ENCODE measurements at regions not wholly inside any gene's neighbourhood (a gene's known extent, or its start where the extent isn't known, plus 50 kb on each side); places are given as distances from the start of the nearest gene placed in this dataset.

DNA sequence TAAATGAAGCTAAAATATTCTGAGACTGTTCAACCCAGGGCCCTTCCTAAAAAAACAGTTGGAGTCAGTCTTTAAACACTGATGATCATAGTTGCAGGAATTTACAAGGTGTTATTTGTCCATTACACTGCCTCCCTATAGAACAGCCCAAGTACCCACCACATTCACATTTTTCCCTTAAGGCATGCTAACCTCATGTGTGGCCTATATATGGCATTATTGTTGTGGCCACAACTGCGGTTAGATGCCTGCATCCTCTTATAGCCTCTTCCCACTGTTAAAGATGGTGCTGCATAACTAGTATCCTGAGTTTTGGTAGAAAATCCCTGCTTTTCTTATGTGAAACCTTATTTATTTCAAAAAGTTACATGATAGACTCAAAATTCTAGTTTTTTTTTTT, 287.9 kb upstream of the SEMA3A start:
- DNase-seq (ENCODE audit: low spot score) = no peak

DNA sequence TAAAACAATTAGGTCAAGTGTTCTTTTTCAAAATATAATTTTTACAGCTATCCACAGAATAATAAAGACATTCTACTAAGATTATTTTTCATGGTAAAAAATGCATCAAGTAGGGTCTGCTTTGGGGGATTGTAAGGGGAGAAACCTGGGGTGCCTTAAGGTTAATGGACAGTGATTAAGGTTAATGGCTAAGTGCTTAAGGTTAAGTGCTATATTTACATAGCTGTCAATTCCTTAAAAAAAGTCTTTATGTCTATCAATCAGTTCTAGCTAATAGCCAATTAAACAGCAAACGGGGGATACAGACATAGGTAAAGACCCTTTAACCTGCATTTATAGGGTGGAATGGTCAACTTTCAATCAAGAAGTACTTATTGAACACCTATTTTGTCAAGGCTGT, 284.5 kb upstream of the SEMA3A start:
- DNase-seq (ENCODE audit: low spot score) = no peak

DNA sequence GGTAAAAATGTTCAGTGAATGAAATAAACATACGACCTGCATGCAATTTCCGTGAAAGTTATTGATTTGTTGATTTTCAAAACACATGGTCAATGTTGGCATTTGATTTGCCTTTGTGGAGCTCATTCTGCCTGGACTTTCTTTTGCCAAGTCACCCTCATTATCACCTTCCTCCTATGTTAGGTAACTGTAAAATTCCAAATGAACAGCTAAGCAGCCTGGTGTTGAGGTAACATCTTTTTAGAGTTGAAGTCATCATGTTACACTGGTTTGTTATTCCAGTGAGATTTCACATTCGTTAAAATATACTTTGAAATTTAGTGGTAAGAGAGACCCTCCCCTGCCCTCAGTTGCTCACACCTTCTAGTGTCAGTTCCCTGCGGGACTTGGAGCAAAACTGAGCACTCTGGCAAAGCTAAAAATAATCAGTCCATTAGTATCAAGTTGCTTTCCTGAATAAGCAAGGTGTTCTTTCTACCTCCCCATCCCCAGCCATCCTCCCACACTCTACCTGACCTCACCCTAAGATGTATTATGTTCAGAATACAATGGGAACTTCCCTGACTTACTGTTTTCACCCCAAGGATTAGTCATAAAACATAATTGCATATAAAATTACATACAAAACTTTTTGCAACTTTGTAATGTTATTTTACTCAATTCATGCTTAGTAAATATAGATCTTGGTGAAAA, 283.3 kb upstream of the SEMA3A start:
- no peak for DNase-seq (ENCODE audit: low spot score)

DNA sequence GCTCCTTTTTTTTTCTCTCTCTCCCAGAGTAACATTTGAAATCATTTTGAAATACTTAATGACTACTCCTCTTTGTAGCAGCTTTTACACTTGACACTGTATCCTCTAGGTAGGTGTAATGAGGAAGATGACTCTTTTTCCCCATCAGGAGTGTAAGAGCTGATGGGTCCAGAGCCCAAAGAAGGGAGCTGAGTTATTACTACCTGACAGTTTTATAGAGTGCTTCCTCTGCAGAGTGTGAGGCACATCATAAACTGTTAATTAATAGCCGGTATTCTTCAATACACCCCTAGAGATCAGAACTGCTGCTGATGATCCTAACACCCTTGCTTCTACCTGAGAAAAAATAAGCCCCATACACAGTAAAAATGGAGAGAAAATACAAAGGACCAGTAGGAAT, 279.8 kb upstream of the SEMA3A start:
- DNase-seq (ENCODE audit: low spot score) = no peak

DNA sequence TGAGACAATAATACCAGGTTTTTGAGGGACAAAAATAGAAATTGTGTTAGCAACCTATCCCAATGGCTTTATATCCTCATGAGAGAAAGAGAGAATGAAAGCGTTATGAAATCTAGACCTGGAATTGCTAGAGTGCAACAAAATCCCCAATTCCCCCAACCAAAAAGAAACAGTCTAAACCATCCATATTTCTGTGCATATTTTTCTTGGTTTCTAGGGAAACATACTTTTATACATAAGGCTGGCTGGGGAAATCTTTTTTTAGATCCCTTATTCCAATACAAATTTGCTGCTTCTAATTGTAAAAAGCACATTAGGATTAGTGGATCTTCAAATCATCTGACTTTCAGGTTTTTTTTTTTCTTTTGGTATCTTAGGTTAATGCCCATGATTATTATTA, 277.0 kb upstream of the SEMA3A start:
- no peak for DNase-seq (ENCODE audit: low spot score)

DNA sequence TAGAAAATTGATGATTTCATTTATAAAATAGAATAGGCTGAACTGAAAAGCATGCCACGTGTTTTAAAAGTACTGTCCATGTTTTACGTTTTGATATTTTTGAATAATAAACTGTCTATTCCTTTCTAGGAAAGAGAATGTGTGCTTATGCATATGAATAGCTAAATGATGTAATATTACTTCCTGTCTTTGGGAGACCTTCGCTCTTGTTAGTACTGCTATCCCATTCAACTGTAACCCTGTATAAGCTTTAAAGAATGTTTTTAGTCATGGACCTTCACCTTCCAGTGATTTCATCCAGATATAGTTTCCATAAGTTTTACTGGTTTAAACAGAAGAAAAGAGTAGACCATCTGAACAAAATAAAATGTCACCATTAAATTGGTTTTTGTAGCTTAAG, 274.4 kb upstream of the SEMA3A start:
- no peak for DNase-seq (ENCODE audit: low spot score)

DNA sequence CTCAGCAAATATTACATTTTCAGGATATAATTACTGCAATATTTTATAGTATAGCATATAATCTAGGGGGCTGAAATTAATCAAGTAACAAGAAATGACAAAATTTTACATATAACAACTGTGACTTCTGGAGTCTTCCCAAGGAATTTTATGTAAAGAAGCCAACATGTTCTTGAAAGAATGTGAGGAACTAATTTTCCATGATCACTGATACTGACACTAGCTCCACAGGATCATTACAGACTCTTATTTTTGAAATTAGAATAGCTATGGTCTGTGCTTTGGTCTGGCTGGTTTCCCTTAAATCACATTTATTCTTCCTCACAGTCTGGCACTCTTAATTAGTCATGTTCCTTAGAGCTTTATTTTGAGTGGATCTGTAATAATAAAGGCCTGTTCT, 267.7 kb upstream of the SEMA3A start:
- no peak for DNase-seq (ENCODE audit: low spot score)

DNA sequence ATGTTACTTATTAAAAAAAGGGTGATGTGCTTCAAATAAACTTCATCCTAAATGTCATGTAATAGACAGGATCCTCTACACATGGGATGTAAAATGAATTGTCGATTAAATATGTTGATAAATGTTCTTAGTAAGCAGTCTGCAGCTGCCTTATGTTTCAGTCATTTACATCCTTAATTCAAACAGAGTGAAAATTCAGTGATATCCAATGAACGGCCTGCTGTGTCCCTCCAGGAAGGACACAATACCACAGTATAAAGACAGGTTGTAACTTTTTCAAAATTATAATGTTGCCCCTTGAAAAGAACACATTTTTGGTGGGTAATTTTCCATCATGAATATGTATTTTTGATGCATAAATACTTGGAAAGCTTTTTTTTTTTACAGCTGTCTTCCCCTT, 266.5 kb upstream of the SEMA3A start:
- no peak for DNase-seq (ENCODE audit: low spot score)

DNA sequence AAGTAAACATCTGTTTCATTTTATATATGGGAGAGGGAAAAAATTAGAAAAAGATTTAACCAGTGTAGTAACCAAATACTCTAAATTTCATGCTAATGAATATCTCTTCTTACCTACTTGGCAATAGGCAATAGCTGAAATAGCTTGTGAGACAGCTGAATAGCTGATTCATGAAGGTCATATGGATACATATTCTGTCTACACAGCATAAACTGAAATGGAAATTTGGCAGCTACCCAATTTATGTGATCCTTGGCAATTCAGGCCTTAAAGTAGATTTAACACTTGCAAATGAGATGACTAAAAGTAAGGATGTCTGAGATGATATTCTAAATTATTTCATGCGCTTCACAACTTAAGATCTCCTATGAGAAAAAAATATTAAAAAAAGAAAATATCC, 261.2 kb upstream of the SEMA3A start:
- no peak for DNase-seq (ENCODE audit: low spot score)

DNA sequence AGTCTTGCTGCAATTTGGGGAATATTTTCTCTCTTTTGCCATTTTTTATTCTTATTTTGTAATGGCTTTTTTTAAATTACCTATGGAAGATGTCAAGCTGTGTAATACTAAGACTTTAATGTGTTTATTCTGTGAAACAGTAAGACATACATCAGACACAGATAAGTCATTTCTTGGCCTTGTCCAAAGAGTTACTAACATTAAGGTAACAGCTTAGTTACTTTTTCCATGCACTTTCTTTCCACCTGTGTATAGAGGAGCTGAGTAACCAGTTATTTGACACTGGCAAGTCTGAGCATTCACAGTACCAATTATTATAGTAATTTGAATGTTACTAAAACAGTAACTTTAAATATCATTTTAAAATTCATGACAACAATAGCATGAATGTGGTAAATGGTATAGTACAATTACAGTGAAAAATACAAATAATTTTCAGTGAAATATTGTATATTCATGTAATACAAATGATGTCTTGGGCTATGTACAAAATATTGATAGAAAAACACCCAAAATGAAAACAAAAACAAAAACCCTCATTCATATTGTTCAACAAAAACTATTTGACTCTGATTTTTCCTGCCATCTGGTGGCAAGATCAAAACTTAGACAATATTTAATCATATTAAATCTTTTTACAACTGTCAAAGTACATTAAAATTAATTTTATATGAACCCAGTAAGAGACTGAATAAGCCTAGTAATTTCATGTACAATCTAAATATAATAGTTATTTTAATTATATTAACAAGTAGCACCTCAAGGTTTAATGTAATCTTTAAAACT, 259.8 kb upstream of the SEMA3A start:
- DNase-seq (ENCODE audit: low spot score) = no peak

DNA sequence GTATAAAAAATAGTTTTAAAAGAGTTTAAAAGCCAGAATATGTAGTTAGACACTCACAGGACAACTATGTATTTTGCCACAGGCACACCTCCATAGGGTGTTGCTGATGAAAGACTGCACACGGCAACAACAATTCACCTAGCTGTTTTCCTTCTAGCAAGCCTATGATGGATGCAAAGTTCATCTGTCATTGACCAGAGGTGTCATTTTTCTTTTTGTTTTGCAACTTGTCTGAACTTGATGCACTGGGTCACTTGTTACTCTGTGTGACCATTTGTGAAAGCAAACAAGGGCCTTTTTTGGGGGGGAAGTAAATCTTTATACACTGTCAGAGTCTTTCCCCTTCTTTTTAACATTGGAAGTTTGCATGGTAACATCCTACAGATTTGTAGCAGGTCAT, 258.0 kb upstream of the SEMA3A start:
- DNase-seq (ENCODE audit: low spot score) = no peak

DNA sequence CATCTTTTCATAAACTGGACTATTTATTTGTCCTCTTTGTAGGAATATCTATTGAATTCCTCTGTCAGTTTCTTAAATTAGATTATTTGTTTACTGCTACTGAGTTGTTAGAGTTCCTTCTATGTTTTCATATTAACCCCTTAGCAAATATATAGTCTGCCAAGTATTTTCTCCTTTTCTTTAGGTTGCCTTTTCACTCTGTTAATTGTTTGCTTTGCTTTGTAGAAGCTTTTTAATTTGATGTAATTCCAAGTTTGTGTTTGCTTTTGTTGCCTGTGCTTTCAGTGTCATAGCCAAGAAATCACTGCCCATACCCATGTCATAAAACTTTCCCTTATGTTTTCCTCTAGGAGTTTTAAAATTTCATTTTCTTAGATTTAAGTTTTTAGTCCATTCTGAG, 256.2 kb upstream of the SEMA3A start:
- DNase-seq (ENCODE audit: low spot score) = no peak

DNA sequence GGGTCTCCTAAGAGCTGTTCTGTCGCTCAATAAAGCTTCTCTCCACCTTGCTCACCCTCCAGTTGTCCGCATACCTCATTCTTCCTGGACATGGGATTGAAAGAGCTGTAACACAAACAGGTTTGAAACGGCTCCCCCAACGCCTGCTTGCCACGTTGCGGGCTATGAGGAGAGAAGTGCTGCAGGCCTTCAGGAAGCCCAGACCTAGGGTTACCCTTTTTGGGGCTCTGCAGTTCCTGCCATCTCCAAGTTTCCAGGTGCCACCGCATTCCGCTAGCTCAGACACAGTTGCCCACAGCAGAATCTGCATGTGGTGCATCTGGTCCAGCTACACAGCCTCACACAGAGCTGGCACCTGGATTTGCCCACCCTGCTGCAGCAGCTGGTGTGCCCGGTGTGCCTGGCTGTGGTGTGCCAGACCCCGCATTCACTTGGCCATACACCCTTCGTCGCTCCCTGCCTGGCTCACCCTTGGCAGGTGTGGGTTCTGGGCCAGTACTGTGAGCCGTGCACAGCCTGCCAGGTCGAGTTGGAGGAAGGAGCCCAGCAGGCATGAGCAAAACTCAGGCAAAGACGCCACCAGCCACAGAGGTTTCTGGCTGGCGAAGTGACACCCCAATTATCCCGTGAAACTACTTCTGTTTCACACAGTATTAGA, 253.2 kb upstream of the SEMA3A start:
- DNase-seq (ENCODE audit: low spot score) = no peak

DNA sequence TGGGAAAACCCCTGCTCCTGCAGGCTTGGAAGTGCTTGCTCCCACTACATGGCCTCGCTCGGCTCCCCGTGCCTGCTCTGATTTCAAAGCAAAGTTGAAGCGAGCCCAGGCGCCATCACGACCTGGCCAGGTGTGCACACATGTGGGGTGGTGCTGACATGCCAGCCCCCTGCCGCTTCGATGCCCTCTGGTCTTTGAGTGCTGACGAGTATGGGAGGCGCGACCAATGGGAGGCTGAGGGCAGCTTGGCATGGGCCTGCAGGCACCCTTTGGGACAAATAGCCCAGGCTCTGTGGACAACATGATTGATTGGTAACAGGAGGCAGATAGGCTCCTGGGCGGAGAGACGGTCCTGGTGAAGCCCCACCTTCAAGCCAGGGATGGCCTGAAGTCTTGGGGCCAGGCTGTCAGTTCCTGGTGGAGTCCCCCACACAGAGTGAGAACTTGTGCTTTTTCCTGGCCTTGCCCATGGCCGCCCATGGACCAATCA, 252.4 kb upstream of the SEMA3A start:
- no peak for DNase-seq (ENCODE audit: low spot score)

DNA sequence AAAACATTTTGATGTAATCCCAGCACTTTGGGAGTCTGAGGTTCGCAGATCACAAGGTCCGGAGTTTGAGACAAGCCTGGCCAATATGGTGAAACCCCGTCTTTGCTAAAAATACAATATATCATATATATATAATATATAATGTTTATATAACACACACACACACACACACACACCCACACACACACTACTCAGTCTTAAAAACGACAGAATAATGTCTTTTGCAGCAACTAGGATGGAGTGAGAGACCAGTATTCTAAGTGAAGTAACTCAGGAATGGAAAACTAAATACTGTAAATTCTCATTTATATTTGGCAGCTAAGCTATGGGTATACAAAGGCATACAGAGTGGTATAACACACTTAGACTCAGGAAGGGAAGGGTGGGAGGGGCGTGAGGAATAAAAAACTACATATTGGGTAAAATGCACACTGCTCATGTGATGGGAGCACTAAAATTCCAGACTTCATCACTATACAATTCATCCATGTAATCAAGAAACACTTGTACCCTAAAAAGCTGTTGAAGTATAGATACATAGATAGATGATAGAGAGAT, 231.2 kb upstream of the SEMA3A start:
- DNase-seq (ENCODE audit: low spot score) = no peak

DNA sequence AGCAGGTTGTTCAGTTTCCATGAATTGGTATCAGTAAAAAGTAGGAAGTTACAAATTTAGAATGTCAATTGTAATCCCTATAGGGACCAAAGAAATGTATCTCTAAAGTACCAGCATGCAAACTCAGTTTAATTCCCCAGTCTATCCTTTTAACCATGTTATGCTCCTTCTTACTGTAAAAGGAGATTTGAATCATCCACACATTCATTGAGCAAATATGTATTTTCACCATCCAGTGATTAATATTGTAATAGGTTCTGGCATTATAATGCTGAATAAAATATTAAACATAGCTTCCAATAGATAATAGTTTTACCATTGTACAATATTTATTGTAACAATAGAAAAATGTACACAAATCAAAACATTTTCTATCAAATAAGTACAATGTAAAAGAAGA, 228.2 kb upstream of the SEMA3A start:
- DNase-seq (ENCODE audit: low spot score) = no peak

DNA sequence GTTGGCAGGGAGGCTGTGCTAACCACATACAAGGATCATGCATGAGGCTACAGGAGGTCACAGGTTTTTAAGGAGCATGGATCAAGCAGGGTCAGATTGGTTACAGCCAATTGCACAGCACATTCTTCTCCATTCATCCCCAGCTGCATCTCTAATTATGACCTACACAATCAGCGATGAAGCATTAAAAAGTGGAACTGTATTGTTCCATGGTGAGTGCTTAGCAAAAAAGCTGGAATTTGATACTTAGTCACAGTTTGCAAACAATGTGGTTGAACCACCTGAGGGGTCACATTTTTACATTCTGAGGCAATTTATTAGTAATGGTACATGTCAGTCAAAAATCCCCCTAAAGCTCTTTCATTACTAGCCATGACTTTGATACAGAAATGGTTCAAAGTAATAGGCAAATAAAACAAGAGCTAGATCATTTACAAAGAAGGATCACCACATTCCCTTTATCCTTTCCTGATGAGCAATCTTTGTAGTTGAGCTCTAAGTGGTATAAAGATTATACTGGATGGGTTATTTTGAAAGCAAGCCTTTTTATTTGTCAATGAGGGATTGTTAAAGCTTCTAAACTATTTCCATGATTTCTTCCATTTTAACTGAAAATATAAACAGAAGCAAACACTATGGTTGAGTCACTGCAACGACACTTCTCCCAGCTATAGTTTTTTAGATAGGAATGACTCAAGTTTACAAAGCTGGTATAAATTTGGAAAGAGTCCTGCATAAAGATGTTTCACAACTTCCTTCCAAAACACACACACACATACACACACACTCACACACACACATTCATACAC, 217.8 kb upstream of the SEMA3A start:
- no peak for DNase-seq (ENCODE audit: low spot score)

DNA sequence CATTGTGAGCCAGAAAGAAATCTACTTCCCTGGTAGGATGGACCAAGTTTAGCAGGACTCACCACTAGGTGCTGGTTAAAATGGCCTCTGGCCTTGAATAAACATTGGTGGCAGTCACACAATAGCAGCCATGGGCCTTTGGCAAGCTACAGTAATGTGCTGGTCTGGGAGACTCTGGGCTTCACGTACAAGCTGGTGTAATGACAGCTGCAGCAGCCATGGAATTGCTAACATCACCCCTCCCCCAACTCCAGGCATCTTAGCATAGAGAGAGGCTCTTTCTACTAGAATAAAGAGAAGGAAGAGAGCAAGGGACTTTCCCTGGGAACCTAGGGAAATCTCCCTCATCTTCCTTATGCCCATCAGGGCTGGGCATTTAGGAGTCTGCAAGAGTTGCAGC, 205.1 kb upstream of the SEMA3A start:
- no peak for DNase-seq (ENCODE audit: low spot score)

DNA sequence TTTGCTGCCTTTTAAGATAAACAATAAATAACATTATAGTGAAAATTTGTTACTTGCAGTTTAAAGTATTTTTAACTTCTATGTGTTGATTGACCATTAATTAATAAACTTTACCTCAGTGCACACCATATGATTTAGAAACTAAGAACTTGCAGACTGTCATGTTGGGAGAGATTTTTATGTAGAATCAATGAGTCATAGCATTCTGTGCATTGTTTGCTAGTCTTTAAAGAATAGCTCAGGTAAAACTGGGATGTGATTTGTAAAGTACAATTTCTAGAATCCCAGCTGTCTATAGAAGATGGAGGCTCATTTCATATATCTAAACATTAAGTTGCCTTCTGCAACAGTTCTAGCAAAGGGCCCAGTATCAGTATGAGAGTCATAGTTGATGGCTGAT, 199.6 kb upstream of the SEMA3A start:
- no peak for DNase-seq (ENCODE audit: low spot score)

DNA sequence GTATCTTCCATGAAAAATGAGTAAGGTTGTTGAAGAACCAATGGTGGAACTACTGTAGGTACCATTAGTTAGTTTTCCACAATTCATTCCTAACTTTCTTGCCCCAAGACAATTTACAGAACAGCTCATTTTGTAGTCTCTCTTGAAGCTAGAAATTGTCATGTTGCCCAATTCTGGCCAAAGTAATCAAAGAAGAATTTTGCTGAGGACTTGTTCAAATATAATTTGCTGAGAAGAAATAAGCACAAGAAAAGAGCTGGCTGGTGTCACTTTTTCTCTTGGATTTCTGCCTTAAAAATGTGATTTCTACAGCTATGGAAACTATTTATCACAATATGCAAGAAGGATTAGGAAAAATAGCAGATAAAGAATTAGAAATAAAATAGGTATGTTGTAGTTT, 199.2 kb upstream of the SEMA3A start:
- DNase-seq (ENCODE audit: low spot score) = no peak

DNA sequence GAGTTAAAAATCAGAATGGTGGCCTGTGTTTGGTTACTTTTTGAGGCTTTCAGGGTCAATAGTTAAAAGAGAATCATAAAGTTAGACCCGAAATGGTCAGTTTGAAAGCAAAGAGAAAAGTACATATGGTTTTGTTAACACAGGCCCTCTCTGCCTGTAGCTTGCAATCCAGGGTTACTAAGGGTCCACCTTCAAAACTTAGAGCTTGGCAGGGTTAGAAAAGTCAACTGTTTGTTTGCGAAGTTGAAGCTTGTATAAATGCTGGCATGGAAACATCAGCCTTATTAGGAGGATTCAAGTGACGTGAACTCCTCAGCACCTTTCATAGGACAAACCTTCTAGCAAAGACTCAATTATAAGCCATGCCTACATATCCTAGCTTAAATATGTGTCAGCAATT, 196.3 kb upstream of the SEMA3A start:
- no peak for DNase-seq (ENCODE audit: low spot score)

DNA sequence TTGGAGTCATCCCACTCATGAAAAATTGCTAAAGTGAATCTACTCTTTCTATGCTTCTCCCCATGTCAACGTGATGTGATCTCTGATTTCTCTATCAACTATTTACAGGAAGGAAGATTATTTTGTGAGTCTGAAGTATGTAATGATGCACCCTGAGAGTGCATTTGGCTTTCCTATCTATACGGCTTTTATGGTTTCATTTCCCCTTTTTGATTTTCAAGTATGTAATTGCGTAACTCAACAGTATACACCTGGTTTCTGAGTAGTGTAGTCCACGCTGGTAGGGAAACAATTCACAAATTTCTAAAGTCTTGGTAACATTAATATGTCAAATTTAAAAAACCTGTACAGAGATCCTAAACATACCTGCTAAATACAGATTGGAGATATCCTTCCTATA, 194.7 kb upstream of the SEMA3A start:
- DNase-seq (ENCODE audit: low spot score) = no peak
